Activated CD4-positive, alpha-beta T cell treated with anti-CD3 and anti-CD28 coated beads, Interleukin-2, Interleukin-6, amounts not matched to agents 100 ng/mL and 50 ng/mL, durations not matched to agents 16 hours and 8 hours (primary cell): ENCODE measurements at regions not wholly inside any gene's neighbourhood (a gene's known extent, or its start where the extent isn't known, plus 50 kb on each side); places are given as distances from the start of the nearest gene placed in this dataset.
"Not testable (repeated sequence)": the region's sequence is repeated elsewhere in the genome, so short reads cannot be mapped to it uniquely, and the experiment has no call there.

ENCODE experiments used
- DNase-seq: peaks from one replicate; pipeline ENCODE4 v3.0.0-alpha.2; 2020

DNA sequence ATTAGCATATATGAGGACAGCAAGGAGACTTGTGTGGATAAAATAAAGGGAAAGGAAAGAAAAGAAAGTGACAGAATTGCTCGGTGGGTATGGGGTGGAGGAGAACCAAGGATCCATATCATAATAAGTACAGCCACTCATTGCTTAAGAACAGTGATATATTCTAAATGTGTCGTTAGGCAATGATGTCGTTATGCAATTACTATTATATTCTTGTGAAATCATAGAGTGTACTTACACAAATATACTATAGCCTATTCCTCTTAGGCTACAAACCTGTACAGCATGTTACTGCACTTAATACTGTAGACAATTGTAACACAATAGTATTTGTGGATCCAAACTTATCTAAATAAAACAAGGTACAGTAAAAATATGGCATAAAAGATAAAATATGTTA, 271.1 kb downstream of the CCER1 start:
- no peak for DNase-seq

DNA sequence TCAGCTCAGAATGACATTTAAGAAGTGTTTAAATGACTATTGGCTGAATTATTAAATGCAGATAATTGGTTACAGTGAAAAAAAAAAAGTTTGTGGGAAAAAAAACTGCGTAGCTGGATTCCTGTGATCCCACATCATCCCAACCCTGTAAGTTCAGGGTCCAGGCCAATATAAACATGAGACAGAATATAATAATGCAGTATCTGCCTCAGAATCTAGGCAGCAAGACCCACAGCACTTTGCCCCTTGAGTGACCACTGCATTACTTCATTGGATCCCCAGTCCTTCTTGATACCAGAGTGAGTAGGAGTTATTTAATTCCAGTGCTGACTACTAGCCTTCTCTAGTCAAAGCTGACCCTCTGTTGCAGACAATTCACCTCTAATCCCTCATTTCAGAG, 272.6 kb downstream of the CCER1 start:
- DNase-seq = no peak

DNA sequence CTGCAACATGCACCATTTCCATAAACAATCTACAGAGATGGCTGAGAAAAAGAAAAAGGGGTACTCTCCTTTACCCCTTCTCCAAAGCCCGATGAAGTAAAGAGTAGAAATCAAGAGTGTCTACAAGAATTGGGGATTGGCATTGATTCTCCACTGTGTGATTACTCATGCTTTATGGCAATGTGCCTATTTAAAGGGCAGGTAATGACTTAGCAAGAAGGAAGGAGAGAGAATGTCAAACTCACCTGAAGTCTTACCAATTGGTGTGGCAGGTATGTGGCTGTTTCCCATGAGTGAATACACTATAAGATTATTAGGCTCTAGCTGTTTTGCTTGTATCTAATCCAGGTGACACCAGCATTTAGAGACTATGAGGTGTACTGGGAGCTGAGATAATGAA, 275.3 kb downstream of the CCER1 start:
- DNase-seq = no peak

GRCh38 chr12:90677552-90677951, 277.4 kb downstream of the CCER1 start:
- DNase-seq = no peak

DNA sequence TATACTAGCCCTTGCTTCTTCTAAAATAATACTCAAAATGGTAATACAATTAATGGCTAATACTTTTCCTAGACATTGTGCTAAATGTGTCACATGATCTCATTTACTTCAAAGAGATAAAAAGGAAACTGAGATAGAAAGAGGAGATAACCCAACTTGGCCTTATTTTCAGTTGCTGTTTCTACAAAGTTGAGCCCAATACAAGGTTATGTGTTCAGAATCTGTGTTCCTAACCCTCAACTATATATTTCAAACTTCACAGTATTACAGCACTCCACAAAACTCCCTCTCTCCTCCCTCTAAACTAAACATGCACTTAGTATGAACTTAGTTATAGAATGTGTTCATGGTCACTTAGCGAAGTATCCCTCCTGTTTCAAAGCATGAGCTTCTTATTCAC, 277.9 kb downstream of the CCER1 start:
- DNase-seq = no peak

DNA sequence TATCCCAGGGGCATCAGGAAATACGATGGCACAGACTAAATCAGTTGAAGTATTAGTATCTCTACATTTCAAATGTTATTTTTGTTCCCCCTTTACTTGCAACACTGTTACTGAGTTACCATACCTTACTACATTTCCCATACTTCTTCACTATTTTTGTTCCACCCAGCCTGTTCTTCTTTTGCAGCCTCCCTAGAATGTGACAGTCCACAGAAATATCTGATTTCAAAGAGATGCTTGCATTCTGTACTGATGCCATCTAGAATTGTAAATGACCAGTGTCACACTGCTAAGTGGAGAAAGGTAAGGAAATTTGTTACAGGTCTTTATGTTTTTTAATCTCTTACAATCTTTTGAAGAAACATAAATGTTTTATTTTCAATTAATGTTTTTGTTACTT, 279.9 kb downstream of the CCER1 start:
- DNase-seq = no peak

DNA sequence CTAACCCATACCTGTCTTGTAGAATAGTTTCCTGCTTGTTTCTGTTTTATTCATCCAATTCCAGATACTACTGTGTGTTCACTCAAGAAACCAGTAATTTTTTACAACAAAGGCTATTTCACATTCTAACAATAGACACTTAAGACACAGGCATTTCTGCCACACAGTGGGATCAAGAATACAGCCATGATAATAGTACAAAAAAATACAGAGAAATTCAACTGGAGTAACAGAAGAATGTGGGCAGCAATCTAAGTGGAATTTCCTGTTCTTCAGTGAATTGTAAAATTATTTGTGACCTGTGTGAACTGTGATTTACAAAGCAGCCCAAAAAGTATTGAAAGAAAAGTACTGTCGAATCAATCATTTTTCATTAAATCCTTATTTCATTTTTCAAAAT, 282.9 kb downstream of the CCER1 start:
- DNase-seq = no peak

GRCh38 chr12:90663949-90664348, 291.0 kb downstream of the CCER1 start:
- DNase-seq = not testable (repeated sequence)

DNA sequence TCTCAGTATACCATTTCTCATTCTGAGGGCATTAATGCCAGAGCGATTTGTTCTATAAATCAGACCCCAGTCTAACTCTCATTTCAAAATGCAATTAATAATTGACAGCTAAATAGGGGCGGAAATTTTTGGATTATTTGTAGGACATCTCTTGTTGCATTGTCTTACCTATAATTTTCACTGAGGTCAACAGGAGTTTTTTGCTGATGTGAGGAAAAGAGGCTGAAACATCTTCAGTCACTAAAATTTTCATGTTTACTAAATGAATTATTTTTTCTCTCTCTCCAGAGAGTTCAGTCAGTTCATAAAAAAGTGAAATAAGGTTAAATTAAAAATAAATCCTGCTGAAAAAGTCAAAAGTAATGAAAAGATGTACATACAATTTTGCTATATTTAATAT, 295.9 kb downstream of the CCER1 start:
- no peak for DNase-seq

DNA sequence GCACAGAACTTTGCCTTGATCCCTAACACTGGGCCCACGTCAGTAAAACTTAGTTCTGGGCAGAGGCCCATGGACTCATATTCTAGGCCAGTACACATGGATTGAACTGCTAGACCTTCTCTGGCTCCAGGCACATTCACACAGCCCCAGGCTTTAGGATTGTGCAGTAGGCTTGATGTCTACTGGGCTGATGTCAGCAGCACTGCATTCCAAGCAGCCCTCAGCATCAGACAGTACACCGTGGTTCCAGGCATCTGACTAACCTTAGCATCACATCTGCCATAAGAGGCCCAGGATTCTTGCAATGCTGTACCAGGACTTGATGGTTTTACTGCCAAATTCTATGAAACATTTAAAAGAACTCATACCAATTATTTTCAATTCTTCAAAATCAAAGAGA, 301.9 kb downstream of the CCER1 start:
- no peak for DNase-seq

GRCh38 chr12:90652280-90652679, 302.7 kb downstream of the CCER1 start:
- no peak for DNase-seq

GRCh38 chr12:90645181-90645580, 309.8 kb downstream of the CCER1 start:
- DNase-seq = no peak

GRCh38 chr12:90631591-90632212, 323.3 kb downstream of the CCER1 start:
- no peak for DNase-seq

DNA sequence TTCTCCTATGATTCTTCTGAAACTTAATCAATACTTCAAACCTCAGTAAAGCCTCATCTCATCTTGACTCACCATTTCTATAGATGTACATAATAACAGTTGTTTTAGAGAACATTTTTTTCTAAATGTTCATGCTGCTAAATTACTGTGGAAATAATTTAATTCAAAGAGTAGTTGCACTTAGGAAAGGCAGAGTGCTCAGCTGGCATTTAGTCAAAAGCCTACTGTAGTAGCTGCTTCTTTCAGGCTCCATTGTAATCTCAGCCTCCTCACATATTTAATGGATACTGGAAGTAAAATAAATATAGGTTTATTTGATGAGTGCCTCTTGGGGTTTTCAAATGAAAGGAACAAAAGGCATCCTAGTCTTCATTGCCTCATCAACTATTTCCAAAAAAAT, 325.0 kb downstream of the CCER1 start:
- no peak for DNase-seq

DNA sequence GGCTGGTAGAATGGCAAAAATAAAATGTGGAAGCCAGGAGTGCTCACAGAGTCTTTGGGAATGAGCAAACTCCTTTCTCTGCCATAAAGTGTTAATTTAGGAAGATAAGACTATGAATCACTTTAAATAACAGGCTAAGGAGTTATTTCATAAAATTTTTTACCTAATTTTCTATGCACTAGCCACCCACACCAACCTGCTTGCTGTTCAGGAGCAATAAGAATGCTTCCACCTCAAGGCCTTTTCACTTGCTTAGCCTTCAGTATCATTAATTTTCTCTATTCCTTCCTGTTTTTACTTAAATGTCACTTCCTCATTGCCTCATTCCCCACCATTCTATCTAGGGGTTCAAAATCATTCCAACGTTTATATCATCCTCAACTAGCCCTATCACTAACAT, 326.8 kb downstream of the CCER1 start:
- DNase-seq = no peak

DNA sequence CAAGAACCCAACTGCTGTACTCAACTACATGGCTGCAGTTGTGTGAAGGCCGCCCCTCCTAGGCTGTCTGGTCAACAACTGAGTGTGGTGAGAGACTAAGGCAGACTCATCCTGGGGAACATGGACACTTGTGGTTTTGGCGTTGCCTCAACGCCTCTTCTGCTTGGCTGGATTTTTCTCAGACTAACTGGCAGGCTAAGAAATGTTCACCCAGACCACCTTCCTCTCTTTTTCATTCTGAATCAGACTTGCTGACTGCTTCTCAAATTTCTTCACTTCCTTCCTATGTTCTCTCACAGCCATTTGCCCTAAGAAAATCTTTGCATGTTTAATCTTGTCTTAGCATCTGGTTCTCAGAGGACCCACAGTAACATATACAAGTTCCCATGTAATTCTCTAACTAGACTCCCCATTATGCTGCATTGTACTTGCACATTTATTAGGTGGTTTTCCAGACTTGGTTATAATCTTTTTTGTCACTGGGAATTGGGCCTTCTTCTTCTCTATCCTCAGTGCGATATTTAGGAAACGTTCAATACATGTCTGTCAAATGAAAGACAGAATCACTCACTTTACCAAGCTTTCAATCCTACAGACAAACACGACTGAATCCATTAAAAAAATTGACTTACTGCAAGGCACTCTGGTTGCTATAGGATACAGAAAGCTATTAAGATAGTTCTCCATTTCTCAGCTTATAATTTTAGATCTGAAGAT, 327.6 kb downstream of the CCER1 start:
- no peak for DNase-seq

DNA sequence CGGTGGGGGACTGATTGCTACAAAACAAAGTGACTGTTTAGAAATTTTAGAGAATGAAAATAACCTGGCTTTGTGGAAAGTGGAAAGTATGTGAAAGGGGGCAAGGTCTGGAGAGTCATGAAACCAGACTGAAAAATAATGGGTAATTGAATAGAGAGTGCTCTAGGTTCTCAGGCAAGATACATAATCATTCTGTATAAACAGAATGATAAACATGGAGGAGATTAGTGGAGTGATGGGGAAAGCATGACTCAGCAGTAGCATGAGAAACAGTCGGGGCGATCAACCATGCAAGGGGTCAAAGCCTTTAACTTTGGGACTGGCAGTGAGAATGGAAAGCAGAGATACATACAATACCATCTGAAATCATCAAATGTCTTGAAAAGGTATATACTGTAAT, 332.5 kb downstream of the CCER1 start:
- no peak for DNase-seq

DNA sequence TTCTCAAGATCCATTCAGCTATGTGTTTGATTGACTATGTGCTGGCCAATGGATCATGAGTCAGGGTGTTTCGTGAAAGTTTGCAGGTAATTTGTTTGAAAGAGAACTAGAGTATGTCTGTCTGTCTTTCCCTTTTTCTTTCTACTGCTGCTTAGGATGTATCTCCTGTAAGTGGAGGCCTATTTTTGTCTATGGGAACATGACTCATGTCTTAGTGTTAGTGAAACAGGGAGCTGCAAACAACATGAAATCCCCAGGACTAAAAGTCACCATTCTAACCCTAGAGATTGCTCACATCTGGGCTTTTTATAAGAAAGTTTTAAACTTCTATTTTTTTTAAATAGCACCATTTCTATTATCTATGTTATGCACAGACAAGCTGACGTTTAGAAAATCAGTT, 333.0 kb downstream of the CCER1 start:
- no peak for DNase-seq

DNA sequence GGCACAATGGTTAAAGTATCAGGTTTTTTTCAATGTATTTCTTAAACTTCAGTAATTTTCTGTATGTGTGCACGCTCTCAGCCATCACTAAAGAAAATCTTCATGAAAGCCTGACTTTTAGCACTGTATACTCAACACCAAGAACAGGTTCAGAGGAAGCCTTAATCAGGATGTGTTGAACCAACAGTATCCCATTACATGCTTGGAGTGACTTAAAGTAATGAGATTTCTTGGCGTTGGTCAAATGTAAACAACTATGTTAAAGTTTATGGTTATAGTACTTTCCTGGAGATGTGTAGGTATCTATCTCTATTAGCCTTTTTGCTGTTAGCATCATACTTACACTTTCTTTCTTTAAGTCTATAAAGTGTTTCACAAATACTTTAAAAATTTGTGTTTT, 335.0 kb downstream of the CCER1 start:
- no peak for DNase-seq

DNA sequence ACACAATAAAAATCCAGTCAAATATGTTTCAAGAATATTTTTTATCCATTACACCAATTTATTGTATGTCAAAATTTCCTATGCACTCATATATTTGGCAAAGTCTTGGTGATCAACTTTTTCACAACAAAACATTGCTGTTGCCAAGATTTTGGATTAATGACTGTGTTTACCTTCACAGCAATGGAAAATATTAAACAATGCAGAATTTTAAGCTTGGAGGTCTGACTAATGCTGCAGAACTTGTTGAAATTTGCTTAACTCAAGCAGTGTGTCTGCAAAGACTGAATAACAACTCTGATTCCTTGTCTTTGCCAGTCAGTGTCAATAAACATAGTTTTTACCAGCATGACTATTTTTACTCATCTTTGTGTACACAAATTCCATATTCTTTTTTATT, 336.4 kb downstream of the CCER1 start:
- DNase-seq = no peak

DNA sequence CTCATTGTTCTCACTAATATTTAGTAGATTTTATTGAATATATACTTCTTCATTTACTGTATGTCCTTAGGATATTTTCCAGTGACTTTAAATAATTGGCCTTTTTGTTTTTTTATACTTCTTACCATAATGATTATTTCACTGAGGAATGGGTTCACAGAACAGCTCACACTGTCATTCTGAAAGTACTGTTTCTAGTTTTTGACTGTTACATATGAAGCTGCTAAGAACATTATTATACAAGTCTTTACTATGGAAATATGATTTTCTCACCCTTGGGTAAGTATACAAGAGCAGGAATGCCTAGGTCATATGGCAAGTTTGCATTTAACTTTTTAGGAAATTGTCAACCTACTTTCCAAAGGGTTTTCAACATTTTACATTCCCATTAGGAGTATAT, 343.1 kb downstream of the CCER1 start:
- no peak for DNase-seq

GRCh38 chr12:90611048-90611447, 343.9 kb downstream of the CCER1 start:
- no peak for DNase-seq

DNA sequence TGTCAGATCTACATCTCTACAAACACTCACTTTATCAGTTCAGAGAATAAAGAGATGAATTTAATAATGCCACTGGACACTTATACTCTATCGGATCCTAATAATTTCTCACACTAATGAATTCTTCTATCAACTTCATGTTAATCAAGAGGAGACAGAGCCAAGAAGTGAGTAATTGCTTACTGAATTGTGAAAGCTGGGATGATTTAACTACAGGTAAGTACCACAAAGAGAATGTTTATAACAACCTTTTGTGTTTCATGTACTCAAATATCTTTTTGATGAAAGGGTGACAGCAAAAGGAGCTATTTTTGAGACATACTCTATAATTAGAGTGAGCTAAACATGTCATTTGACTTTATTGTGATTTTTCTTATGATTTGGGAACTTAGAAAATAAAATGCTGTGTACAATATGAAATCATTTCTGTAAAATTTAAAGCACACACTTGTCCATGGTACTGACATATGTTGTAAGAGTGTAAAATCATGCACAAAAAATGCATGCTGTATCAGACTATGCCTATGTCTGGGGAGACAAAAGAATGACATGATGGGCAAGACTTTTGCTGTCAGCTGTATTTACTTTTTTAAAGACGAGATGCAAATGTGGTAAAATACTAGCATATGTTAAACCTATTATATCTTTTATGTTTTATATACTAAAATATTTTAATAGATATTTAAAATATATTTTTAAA, 361.2 kb downstream of the CCER1 start:
- DNase-seq = no peak

GRCh38 chr12:90589956-90590355, 365.0 kb downstream of the CCER1 start:
- no peak for DNase-seq
